T47D (cell line): ENCODE measurements at regions not wholly inside any gene's neighbourhood (a gene's known extent, or its start where the extent isn't known, plus 50 kb on each side); places are given as distances from the start of the nearest gene placed in this dataset.
A peak's percentile ranks its signal among the peaks of the same experiment; 100 is the strongest.
"Not testable (repeated sequence)": the region's sequence is repeated elsewhere in the genome, so short reads cannot be mapped to it uniquely, and the experiment has no call there.

Experiments
- DNase-seq, 2 experiments: peaks; one replicate each; pipeline versions ENCODE4 v3.0.0 to v3.0.0-alpha.2; 2011 to 2012; ENCODE audit warnings: low read depth in 1 of 2, low spot score in 1 of 2
- JUND ChIP-seq: IDR thresholded peaks from 2 replicates; pipeline ENCODE4 v1.6.1; 2012; ENCODE audit warnings: low read depth
- in situ Hi-C: cut with HindIII; loops from 2 replicates; pipeline ENCODE4 v1.10.0; 2016; ENCODE audit warnings: low sequenced_read_pairs, low pct_unique_long_range_greater_than_20kb

DNA sequence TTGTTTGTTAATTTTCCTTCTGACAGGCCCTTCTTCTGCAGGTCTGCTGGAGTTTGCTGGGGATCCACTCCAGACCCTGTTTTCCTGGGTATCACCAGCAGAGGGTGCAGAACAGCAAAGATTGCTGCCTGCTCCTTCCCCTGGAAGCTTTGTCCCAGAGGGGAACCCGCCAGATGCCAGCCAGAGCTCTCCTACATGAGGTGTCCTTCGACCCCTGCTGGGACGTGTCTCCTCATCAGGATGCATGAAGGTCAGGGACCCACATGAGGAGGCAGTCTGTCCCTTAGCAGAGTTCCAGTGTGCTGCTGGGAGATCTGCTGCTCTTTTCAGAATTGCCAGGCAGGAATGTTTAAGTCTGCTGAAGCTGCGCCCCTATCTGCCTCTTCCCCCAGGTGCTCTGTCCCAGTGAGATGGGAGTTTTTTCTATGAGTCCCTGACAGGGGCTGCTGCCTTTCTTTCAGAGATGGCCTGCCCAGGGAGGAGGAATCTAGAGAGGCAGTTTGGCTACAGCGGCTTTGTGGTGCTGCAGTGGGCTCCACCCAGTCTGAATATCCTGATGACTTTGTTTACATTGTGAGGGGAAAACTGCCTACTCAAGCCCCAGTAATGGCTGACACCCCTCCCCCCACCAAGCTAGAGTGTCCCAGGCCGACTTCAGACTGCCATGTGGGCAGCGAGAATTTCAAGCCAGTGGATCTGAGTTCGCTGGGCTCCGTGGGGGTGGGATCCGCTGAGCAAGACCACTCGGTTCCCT is 772.0 kb upstream of the FAM174A start:
- DNase-seq = no peak
- no peak for TF ChIP-seq JUND
- in situ Hi-C loops = no loop called here

DNA sequence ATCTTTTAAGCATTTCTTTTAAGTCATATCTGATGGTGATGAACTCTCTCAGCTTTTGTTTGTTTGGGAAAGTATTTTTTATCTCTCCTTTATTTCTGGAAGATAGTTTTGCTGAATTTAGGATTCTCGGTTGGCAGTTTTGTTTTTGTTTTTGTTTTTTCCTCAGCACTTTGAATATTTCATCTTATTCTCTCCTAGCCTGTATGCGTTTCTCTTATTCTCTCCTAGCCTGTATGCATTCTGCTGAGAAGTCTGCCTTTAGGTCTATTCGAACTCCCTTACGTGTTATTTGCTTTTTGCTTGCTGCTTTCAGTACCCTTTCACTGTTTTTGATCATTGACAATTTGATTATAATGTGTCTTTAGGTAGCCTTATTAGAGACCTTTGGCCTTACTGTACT is 787.8 kb upstream of the FAM174A start:
- DNase-seq = no peak
- no peak for TF ChIP-seq JUND
- in situ Hi-C loops = no loop called here

DNA sequence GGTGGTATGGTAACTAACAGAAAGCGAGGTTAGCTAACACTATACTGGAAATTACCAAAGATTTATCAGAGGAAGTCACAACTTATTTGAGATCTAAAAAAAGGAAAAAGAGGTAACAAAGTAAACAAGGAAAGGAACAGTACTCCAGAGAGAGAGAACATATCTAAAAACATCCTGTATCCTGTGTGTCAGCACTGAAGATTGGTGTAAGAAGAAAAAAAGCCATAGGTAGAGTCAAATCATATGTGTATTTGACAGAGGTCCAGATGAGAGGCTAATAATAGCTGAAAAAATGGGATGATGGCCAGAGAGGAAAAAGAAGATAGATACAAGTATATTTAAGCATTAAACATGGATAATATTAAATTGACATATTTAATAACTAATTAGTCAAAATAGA is 802.0 kb upstream of the FAM174A start:
- DNase-seq, in situ Hi-C loops: not testable (repeated sequence)

DNA sequence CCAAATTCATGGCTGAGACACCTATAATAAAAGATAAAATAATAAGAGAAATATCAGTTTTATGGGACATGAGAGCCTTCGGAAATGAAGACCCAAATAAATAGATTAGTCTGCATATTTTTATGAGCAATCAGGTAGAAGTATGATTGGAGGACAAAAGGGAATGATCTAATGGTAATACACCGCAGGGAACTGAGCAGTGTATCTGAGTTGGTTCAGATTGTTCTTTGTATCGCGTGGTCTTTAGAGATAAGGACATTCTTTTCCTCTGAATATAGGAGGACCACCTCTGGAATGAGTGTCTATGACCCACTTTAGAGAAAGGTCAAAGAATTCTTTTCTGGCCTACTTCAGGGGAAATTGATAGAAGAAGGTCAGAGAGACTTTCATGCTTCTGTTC is 801.8 kb upstream of the CHD1 start:
- in situ Hi-C loops, DNase-seq: not testable (repeated sequence)

DNA sequence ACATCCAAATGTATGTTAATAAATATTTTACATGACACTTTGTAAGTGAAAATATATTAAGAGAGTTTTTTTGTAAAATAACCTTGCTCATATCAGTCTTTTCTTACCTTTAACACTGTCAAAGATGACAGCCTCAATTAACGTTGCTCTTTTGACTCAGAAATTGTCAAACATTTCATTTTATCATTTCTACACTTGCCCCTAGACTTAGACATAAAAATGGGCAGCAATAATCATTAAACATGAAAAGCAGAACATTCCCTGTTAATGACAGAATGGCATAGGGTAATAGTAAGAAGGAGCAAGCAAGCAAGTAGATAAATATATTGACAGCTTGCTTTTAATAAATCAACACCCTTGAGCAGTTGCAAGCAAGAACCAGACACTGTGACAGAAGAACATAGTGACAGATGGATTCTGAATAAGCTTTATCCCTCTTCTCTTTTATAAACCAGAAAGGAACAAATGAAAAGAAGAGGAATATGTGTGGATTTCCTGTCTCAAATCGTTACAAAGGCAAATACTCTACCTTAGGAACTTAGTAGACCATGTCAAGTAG is 796.0 kb upstream of the CHD1 start:
- DNase-seq = no peak
- no peak for TF ChIP-seq JUND
- in situ Hi-C loops = no loop called here

DNA sequence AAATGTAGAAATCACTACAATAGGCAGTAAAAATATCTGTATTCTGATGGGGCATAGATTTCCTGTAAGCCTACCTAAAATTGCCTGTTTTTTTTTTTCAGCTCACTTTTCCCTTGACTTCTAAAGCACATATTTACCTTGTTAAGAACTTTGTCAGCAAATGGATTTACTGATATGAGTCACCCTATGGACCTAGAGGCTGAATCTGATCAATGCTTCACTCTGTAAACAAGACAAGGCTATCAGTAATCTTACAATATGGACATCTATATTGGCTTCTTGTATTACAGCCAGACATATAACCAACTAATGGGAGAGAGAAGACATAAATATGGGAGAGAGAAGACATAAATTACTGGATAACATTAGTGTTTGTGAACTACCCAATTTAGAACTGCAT is 792.7 kb upstream of the CHD1 start:
- in situ Hi-C loops = no loop called here
- no peak for DNase-seq
- TF ChIP-seq JUND = no peak

DNA sequence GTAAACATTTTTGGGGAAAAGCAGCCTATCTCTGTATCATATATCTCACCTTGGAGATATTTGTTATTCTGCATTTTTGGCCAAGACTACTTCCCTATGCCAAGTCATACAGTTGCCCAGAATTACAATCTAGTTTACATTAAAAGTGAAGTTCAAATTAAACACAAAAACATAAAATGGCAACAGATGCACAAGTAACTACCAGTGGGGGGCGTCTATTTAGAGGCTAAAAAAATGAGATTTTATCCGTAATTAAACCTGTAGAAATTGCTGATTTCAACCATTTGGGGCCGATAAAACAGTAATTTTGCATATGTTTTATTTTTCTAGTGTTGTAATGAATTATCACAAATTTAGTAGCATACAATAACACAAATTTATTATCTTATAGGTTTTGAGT is 787.1 kb upstream of the CHD1 start:
- in situ Hi-C loops = no loop called here
- TF ChIP-seq JUND = no peak
- no peak for DNase-seq

DNA sequence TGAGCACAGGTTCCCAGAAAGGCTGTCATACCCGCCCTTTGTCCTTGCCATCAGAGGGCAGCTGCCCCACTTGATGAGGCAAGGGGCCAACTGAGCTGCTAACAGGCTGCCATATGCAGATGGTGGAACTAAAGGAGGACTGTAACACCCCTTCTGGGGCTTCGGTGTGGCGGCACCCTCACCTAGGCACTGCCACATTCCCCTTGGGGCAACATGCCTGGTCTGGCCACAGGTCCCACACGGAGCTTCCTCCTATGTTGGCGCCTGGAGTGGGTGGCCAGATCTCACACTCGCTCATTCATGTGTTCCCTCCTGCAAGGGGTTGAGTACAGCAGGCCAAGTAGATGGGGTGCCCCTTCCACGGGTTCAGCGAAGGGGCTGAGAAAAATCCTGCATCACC is 777.4 kb upstream of the CHD1 start:
- in situ Hi-C loops = no loop called here
- no peak for DNase-seq
- no peak for TF ChIP-seq JUND

DNA sequence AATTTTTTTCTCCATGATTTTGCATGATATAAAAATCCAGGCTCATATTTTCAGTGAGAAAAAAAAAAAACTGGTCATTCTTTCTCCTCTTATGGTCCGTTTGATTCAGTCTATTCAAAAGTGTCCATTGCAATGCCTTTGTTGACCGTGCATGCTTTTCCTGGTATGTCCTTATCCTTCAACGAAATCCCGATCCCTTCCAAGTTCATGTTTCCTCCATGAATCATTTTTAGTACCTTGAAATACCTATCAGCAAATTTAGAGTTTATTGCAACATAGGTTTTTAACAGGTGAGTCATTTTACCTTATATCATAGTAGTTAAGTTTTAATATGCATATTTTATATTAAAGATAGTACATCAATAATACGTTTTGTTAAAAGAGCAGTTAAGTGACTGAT is 773.8 kb upstream of the CHD1 start:
- no peak for DNase-seq
- no peak for TF ChIP-seq JUND
- in situ Hi-C loops = no loop called here

DNA sequence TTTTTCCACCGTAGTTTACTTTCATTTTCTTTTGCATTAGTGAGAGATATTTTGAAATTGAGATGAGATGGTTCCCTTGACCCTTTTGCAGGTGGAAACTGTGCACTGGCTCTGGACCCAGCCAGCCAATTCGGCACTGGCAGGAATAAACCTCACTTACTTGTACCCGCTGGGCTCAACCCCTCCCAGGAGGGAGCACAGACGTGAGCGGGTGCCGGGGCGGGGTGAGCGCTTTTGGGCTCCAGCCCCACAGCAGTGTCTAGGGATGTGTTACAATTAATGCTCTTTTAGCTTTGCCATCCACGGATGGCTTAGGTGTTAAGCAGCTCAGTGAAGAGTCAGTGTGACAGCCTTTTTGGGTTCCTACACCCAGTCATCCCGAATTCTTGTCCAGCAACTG is 766.1 kb upstream of the CHD1 start:
- peak in 1 of 2 experiments; percentile 1 for DNase-seq
- in situ Hi-C loops = no loop called here

DNA sequence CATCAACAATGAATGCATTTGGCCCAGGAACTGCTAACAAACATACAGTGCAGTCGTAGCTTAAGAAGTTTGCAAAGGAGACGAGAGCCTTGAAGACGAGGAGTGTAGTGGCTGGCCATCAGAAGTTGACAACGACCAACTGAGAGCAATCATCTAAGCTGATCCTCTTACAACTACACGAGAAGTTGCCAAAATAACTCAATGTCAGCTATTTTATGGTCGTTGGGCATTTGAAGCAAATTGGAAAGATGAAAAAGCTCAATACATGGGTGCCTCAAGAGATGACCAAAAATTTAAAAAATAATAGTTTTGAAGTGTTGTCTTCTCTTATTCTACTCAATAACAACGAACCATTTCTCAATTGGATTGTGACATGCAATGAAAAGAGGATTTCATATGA is 757.7 kb upstream of the CHD1 start:
- DNase-seq = no peak
- in situ Hi-C loops = no loop called here
- no peak for TF ChIP-seq JUND

More for the DNA sequence above, 766.1 kb upstream of the CHD1 start:
- TF ChIP-seq JUND = no peak

DNA sequence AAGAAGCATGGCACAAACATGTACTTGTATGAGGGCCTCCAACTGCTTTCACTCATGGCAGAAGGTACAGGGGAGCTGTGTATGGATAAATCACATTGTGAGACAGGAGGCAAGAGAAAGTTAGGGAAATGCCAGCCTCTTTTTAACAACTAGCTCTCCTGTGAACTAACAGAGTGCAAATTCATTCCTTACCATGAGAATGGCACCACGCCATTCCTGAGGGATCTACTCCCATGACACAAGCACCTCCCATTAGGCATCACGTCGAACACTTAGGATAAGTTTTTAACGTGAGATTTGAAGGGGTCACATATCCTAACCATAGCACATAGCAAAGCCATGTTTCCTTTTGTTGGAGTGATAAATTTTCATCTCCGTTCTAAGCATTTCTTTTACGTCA is 747.2 kb upstream of the CHD1 start:
- in situ Hi-C loops = no loop called here
- no peak for TF ChIP-seq JUND

DNA sequence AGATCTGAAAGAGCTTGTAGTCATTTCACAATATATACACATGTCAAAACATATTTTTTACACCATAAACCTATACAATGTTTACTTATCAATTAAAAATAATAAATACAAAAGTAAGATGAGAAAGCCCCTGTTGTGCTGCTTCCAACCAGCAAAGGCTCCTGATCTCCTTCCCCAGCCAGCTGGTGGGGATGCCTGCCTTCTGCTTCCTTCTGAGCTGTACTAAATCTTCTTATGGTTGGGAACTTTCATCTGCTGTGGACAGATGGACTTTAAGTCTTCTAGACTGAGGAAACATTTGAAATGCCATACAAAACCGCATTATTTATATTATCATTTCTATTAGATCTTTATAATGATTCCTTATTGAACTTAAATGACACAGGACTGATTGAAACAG is 745.3 kb upstream of the CHD1 start:
- TF ChIP-seq JUND = no peak
- DNase-seq = no peak
- in situ Hi-C loops = no loop called here

More for the DNA sequence above, 747.2 kb upstream of the CHD1 start:
- no peak for DNase-seq

DNA sequence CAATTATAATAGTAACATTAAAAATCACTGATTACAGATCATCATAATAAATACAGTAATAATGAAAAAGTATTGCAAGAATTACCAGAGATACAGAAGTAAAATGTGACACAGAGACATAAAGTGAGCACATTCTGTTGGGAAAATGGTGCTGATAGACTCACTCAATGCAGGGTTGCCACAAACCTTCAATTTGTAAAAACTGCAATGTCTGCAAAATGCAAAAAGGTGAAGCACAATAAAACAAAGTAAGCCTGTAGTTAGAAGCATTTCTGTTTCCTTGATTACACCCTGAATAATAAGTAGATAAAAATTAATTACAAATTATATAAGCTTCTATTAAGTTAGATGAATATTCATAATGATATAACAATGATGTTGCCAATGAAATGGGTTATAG is 736.2 kb upstream of the CHD1 start:
- in situ Hi-C loops = no loop called here
- no peak for TF ChIP-seq JUND
- no peak for DNase-seq
